HG03460 (cell line): ENCODE measurements at regions not wholly inside any gene's neighbourhood (a gene's known extent, or its start where the extent isn't known, plus 50 kb on each side); places are given as distances from the start of the nearest gene placed in this dataset.
"Not testable (repeated sequence)": the region's sequence is repeated elsewhere in the genome, so short reads cannot be mapped to it uniquely, and the experiment has no call there.

Experiments
- ATAC-seq: cut with Tn5 transposase; IDR thresholded peaks from one replicate; pipeline ENCODE4 v1.9.1; 2021; ENCODE audit not compliant: unreplicated experiment

DNA sequence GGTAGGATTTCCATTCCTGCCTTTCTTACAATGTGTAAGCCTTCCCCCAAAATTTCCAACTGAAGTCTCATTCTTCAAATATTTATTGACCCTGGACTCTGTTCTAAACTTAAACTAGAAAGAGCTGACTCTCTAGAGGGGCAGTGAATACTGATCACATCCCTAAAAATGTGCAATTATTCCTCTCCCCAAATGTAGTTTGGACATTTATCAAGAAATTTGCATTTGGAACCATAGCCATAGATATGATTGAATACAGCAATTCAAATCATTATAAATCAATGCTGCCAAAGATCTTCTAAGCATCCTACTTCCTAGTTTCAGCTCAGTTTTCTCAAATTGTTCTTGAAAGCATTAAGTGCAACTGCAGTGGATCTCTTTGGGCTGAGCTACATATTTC, 525.7 kb downstream of the RAB28 start:
- no peak for ATAC-seq

- ATAC-seq, result no peak
Measured at GRCh38 chr4:12957108-12957507, 527.0 kb downstream of the RAB28 start.

DNA sequence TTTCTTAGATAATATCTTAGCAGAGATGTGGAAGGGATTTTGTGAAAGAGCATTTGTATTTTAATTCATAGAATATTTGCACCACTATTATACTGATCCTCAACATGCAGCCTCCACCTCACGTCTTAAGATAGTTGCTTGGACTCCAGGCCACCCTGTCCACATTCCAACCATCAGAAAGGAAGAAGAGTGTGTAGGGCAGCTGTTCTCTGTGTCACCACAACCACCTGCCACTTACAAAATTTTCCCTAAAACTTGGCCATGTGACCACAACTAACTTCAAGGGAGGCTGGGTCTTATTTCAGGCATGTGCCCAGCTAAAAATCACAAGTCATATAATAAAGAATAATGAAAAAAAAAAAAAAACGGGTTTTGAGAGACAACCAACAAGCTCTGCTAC, 528.1 kb downstream of the RAB28 start:
- no peak for ATAC-seq

DNA sequence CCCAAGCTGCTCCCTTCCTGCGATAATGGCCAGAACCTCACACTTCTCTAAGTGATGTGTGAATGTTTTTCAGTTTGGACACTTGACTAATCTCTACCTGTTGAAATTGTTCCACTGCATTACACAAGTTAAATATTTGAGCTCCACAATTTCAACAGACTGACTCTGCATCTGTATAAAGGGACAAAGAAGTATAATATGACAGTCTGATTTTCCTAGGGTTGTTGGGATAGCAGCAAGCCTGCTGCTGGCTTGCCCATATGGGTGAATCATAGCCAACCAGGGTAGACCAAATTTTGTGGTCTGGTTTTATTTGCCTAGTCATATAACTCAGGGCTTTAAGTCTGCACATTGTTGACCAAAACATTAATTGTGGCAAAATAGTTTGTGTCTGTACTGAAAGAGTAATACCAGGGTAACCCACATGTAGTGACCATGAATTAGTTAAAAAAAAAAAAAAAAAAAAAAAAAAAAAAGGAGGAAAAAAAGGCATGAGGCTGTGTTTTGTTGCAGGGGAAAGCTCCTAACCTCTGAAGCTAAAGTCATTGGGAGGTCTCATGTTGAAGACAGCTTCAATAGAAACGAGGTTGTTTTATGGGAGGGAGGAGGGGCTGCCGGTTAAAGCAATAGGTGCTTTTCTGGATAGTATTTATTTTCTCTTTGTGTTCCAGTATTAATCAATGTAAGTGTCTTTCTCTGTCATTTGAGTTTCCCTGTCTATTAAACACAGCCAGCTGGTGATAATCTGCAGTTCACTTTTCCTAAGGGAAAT, 534.2 kb downstream of the RAB28 start:
- ATAC-seq, result no peak

GRCh38 chr4:12943069-12943468, 541.1 kb downstream of the RAB28 start:
- no peak for ATAC-seq

DNA sequence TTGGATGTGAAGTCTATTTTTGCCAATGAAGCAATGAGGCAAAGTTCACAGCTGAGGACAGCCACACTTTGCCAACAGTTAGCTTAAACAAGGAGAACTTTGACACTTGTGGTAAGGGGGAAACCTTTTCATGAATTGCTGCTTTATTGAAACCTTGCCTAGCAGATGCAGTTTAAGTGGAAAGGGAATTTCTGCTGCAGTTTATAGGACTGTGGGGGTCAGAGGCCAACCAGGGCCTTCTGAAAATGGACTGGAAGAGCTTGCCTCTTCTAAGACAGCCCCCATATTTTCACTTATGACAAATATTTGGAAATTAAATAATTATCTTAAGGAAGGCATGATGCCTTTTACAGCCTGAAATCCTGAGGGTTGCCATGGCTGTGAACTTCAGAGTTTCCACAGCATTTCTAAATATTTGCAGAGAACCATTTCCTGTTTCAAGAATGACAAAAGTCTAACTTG, 550.3 kb downstream of the RAB28 start:
- no peak for ATAC-seq

DNA sequence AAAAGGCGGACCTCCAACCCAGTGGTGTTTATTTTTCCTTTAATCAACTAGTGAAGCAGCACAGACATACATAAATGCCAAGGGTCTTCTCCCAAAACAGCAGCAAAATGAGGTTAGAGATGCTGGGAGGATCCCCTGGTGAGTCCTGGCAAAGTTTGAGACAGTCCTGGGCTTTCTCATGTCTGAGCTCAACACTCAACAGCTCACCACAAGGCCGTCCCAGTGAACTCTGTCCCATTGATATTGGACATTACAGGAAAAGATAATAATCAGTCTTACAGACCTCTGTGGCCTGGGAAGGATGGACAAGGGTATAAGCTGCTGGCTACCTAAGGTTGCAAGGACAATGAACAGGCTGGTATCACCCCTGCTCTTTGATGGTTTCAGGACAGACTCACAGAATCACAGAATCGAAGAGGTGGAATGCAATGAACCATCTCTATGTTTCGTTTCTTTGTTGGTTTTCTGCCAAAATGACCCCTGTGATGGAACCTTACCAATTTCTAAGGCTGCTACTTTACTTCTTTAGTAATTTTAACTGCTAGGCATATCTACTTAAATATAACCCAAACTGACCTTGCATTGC, 551.8 kb downstream of the RAB28 start:
- ATAC-seq, result no peak

DNA sequence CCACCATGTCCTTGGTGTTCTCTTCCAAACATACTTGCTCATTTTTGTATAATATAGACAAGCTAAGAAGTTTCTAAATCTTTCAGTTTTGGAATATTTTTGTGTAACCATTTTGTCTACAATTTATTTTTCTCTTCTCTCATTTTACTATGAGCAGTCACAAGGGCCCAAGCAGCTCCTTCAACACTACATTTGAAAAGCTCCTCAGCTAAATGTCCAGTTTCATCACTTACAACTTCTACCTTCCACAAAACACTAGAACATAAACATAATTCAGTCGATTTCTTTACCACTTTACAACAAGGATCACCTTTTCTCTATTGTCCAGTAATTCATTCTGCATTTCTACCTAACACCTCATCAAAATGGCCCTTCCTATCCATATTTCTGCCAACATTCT, 554.4 kb downstream of the RAB28 start:
- no peak for ATAC-seq

GRCh38 chr4:12928751-12929150, 555.4 kb downstream of the RAB28 start:
- no peak for ATAC-seq

DNA sequence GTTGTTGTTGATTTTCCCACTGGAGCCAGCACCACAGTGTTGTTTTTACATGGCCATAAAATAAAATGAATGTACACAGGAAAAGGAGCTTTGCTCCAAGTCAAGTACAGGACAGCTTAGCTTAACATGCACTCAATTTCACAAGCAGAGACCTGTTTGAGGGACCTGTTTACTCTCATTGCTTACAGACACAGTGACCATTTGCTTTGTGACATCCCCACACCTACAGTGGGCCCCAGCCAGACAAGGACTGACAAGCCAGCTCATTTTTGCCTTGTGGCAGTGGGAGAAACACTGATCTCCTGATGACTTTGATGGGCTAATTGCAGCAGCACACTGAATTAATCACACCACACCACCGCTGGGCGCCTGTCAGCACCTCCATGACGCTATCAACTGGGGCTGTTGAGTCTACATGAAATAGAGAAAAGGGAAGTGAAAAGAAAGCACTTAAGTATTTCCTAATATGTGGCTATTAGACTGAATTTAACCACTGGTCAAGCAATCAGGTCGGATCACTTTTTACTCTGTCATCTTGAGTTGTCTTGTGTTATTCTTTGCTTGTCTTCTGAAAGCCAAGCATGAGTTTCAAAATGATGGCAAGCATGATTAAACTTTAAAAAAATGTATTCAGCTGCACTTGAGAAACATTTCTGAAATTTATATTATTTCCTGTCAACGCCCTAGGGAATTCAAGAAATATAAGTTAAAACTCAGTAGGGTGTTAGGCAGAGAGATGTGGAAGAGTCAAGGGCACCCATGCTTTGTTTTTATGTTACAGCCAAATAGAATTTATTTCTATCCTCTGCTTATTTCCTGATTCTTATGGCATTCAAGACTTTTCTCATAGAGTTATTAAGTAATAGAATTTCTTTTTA, 557.7 kb downstream of the RAB28 start:
- ATAC-seq, result no peak

DNA sequence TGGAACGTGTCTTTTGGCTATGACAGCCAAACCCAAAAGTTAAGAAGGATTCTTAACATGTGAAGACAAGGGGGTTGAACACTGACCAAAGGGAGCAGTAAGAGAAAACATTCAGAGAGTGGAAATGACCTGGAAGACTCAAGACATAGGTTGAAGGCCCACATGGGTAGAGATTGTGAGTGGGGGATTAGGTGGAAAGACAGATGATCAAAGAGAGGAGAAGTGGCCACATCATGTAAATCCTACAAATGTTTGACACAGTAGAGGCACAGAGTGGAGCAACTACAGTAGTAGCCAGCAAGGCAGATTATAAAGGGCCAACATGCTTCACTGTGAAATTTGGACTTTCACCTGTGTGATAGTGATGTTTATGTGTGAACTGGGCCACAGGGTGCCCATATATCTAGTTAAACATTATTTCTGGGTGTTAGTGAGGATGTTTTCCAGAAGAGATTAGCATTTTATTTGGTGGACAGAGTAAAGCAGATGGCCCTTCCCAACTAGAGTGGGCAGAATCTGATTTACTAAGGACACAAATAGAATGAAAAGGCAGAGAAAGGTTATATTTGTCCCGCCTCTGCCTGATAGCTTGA, 559.3 kb downstream of the RAB28 start:
- ATAC-seq, result no peak

DNA sequence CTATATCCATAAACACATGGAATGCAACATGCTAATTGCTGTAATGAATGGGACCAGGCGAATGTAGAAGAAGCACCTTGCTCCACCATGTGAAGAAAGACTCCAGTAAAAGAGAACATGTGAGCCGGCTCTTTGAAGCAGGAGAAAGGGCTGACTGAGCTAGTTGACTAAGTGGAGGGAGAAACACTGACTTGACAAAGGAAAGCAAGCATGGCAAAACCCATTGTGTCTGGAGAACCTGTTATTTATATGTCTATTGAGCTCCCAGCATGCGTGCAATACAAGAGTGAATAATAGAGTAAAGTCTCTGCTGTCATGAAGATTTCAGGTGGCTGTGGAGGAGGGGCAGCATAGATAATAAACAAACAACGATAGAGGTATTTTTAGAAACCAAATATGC, 559.9 kb downstream of the RAB28 start:
- no peak for ATAC-seq

DNA sequence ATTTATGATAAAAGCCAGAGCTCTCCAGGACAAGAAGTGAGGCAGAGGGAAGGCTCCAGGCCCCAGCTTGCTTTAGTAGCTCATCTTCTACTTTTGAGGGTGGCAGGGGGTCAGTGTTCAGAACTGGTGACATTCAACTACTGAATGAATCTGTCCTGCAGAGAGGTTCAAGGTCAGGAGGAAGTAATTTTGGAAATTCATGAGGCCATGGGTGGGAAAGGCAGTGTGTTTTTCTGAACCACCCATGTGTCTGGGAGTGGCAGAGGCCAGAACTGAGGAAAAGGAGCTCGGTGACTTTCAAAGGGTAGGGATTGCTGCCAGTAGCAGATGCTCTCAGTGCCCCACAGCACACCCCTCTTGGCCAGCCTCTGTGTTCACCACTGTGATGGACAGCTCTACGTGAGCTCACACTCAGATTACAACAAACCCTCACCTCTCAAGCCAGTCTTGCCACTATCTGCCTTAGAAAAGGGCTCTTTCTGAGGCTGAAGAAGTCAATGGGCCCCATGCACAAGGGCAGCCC, 571.2 kb downstream of the RAB28 start:
- ATAC-seq, result no peak

DNA sequence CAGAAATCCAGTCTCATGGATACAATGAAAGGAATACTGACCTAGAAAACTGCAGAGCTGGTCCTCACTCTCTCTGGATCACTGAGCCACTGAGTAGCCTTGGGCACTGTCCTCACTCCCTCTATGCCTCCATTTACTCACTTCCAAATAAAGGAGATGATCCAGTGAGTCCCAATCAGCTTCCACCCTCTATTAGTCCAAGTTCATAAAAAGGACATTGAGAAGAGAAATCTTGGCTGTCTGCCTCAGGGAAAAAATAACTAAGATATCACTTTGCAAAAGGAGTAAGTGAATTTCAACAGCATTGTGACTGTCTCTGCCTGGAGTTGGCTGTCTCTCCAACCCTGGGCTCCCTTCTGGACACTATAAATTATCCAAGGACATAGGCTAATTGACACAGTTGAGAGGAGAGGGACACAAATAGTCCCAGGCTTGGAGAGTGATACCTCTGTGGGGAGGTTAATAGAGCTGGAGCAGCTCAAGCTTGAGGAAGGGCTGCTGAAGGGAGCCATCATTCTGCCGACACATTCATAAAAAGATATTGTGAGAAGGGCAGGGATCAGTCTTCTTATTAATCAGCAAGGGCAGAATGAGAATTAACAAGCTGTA, 572.3 kb downstream of the RAB28 start:
- no peak for ATAC-seq

- not testable (repeated sequence) for ATAC-seq
Measured at GRCh38 chr4:12903640-12904039, 580.5 kb downstream of the RAB28 start.

DNA sequence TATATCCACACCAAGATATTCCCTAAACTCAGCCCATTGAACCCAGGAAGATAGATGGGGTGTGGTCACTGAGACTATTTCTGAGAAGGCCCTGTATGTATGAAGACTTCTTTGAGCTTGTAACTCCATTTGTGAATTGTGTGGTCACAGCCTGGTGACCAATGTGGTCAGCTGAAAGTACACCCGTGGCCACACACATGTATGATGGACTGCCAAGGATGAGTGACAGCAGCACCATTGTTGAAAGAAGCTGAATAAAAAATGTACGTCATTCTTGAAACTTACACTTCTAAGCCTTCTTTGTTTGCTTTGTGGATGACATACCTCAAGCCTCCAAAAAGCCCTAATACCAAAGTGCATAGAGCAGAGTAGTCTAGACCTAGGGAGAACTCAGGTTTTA, 581.4 kb downstream of the RAB28 start:
- no peak for ATAC-seq

- ATAC-seq, result no peak
Measured at GRCh38 chr4:12897954-12898353, 586.2 kb downstream of the RAB28 start.

GRCh38 chr4:12894062-12894461, 590.1 kb downstream of the RAB28 start:
- ATAC-seq, result no peak

- ATAC-seq, result no peak
Measured at GRCh38 chr4:12889054-12889453, 595.1 kb downstream of the RAB28 start.

DNA sequence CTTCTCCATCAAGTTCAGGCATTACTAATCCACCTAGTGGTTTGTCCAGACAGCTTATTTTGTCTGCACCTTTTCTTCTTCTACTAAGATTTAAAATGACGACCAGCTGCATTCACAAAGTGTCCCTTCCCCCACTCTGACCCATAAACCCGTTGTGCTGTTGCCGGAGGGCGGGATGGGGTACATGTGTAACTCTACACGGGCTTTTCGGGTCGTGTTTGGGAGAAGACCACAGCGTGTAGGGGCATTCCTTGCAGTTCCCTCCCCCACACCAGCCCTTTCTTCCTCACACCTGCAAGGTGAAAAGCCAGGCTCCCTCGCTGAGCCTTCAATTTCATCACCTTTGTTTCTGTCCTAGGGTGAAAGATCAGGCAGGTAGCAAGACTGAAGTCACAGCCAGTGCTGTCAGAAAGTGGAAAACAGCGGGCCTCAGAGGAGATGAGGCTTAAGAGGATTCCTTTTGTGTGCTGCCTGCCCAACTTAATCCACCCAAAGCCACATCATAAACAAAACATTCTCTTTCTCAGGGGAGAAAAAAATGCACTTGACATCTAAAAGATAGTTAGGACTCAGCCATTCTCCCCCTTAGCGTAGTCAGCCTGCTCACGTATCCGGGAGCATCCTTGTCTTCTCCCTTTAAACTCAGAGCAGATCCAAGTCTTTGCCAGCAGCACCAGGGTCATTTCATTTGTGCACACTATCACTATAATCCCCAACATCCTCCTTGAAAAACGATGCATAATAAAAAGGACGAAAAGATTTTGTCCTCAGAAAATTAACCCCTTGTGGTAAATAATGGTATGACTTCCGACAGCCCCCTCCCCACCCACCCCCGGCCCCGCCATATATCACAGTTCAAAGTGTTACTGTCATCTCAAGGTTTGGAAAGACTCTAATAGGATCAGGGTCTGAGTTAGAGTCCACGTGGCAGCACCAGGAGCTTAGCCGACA, 599.0 kb downstream of the RAB28 start:
- no peak for ATAC-seq
